Tibial nerve (tissue), 4 donors: ENCODE measurements at regions not wholly inside any gene's neighbourhood (a gene's known extent, or its start where the extent isn't known, plus 50 kb on each side); places are given as distances from the start of the nearest gene placed in this dataset. TPM values are rescaled to one million over a fixed set of nuclear protein-coding genes. Genes with fewer than 3 reads are reported as not detected.
"Not testable (repeated sequence)": the region's sequence is repeated elsewhere in the genome, so short reads cannot be mapped to it uniquely, and the experiment has no call there.

Source experiments
- DNase-seq, 2 donors: peaks; one replicate each; pipeline ENCODE4 v3.0.0-alpha.2; 2019; ENCODE audit warnings: low spot score in 2 of 2
- H3K27ac ChIP-seq, 4 donors: fragments of 200-600 bp; sonication (generic) in 3 of 4; one replicate each; pipeline ENCODE4 v1.5.1; 2017 to 2019; ENCODE audit warnings: mild to moderate bottlenecking in 1 of 4
- H3K27me3 ChIP-seq, 2 donors: fragments of 200-600 bp; sonication (generic) in 1 of 2; one replicate each; pipeline versions ENCODE4 v1.5.1 to v1.6.0; 2017 to 2019
- H3K36me3 ChIP-seq, 3 donors: fragments of 200-600 bp; sonication (generic); one replicate each; pipeline ENCODE4 v1.5.1; 2018 to 2019
- H3K4me1 ChIP-seq, 4 donors: fragments of 200-600 bp; sonication (generic) in 3 of 4; one replicate each; pipeline ENCODE4 v1.5.1; 2017 to 2019
- H3K4me3 ChIP-seq, 4 donors: fragments of 200-600 bp; sonication (generic) in 3 of 4; one replicate each; pipeline ENCODE4 v1.5.1; 2017 to 2019; ENCODE audit warnings: mild to moderate bottlenecking in 1 of 4, moderate library complexity in 1 of 4
- H3K9me3 ChIP-seq, 4 donors: fragments of 200-600 bp; sonication (generic) in 3 of 4; one replicate each; pipeline ENCODE4 v1.5.1; 2017 to 2019
- EP300 ChIP-seq, 2 donors: sonication (generic); formaldehyde crosslinking; IDR thresholded peaks; one replicate each; pipeline ENCODE4 v1.6.1; 2017; ENCODE audit warnings: antibody characterized with exemption in 2 of 2, mild to moderate bottlenecking in 1 of 2
- POLR2A ChIP-seq, 2 donors: fragments of 450-650 bp; IDR thresholded peaks; one replicate each; pipeline ENCODE4 v1.6.1; 2017; ENCODE audit warnings: antibody characterized with exemption in 2 of 2, mild to moderate bottlenecking in 2 of 2, moderate library complexity in 2 of 2
- WGBS, 2 donors: methylation state at CpG; one replicate each; pipeline ENCODE4 v1.1.5; 2018; 5-methylcytosine and 5-hydroxymethylcytosine counted together
- small RNA-seq: library from RNA; depleted of rRNA; stranded (forward); fragments of <200 nt; gene quantifications from one replicate; pipeline ENCODE3, GENCODE V24; 2016
- TF ChIP-seq, protein P1 (sequence below), 5 experiments: fragments of 200-600 bp in 3 of 5; fragments of 450-650 bp in 2 of 5; sonication (generic) in 3 of 5; IDR thresholded peaks; one replicate each; pipeline ENCODE4 v1.5.1; 2016 to 2019; ENCODE audit warnings: antibody characterized with exemption in 5 of 5, mild to moderate bottlenecking in 3 of 5, moderate library complexity in 2 of 5

DNA sequence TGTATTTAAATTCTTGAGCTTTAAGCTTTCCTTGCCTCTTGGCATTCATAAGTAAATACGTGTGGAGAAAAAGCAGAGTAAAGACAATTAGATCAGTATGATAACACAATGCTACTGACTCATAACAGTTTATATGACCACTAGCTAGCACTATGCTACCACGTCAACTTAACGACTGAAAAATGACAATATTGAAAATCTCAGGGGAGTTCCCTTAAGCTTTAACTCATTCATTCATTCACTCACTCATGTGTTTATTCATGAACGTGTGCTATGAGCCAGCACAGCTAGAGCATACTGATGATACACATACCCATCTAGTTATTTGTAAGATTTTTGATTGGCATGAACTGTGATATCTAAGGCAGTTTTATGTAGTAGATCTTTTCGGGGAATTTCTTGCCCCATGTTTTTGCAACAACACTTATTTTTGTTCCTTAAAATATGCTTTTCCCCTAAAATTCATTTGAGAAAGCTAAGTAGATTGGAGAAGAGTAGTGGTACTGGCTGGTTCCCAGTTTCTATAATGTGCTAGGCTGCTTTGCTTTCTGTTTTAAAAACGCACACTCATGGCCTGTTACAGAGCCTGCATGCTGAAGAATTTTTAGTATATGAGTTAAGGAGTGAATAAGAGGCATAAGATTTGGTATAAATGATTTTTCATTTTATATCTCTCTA lies 57.4 kb upstream of the ACBD5 start:
- WGBS, 2 donors: 64 to 65% methylated on average over 6 of the region's 6 CpGs

DNA sequence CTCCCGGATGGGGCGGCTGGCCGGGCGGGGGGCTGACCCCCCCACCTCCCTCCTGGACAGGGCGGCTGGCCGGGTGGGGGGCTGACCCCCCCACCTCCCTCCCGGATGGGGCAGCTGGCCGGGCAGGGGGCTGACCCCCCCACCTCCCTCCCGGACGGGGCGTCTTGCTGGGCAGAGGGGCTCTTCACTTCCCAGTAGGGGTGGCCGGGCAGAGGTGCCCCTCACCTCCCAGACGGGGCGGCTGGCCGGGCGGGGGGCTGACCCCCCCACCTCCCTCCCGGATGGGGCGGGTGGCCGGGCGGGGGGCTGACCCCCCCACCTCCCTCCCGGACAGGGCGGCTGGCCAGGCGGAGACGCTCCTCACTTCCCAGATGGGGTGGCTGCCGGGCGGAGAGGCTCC lies 55.7 kb upstream of the ACBD5 start:
- H3K27me3 ChIP-seq, H3K27ac ChIP-seq, H3K36me3 ChIP-seq, H3K9me3 ChIP-seq, H3K4me3 ChIP-seq, DNase-seq, H3K4me1 ChIP-seq: not testable (repeated sequence)
- WGBS, 2 donors: no CpG with 5 or more reads among the region's 26 CpGs

More for the DNA sequence above, 57.4 kb upstream of the ACBD5 start:
- H3K27ac ChIP-seq: no peak overlapping the region
- TF ChIP-seq POLR2A (IDR thresholded peaks at IDR 0.05) (no peak), EP300 (IDR thresholded peaks at IDR 0.05) (no peak)
- TF ChIP-seq, protein P1, sequence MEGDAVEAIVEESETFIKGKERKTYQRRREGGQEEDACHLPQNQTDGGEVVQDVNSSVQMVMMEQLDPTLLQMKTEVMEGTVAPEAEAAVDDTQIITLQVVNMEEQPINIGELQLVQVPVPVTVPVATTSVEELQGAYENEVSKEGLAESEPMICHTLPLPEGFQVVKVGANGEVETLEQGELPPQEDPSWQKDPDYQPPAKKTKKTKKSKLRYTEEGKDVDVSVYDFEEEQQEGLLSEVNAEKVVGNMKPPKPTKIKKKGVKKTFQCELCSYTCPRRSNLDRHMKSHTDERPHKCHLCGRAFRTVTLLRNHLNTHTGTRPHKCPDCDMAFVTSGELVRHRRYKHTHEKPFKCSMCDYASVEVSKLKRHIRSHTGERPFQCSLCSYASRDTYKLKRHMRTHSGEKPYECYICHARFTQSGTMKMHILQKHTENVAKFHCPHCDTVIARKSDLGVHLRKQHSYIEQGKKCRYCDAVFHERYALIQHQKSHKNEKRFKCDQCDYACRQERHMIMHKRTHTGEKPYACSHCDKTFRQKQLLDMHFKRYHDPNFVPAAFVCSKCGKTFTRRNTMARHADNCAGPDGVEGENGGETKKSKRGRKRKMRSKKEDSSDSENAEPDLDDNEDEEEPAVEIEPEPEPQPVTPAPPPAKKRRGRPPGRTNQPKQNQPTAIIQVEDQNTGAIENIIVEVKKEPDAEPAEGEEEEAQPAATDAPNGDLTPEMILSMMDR (IDR thresholded peaks at IDR 0.05): no peak
- no peaks in the 10 kb centered on the region for H3K36me3 ChIP-seq
- H3K4me3 ChIP-seq: no peak overlapping the region
- no peaks in the 10 kb centered on the region for H3K4me1 ChIP-seq
- no peaks in the 10 kb centered on the region for H3K27me3 ChIP-seq
- H3K9me3 ChIP-seq: no peaks in the 10 kb centered on the region
- no peak for DNase-seq

DNA sequence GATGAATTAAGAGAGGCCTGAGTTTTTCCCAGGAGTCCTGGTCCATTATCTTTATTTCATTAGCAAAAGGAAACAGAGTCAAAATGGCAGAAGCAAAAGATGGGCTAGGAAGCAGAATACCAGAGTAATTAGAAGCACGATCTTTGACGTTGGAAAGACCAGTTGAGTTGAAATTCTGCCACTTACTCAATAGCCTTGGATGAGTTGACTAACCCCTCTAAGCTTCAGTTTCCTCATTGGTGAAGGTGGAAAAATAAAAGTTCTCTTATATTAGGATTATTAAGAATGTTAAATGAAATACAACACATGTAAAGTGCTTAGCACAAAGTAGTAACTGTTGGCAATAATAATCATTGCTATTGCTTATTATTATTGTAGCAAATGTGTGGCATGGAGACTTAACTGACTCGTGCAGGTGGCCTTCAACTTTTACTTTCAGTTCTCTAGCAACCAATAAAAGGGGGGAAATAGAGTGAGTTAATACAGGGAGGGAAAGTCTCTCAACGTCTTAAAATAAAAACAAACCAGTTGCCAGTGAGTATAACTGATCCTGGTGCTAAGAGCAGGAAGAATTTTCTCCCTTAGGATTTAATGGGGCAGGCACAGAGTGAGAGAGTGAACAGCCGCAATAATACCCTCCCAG lies 50.8 kb upstream of the ACBD5 start:
- H3K27ac ChIP-seq, H3K27me3 ChIP-seq, H3K4me1 ChIP-seq, DNase-seq, H3K9me3 ChIP-seq, H3K4me3 ChIP-seq, H3K36me3 ChIP-seq: not testable (repeated sequence)
- WGBS, 2 donors: 52 to 63% methylated on average over 5 of the region's 5 CpGs

Small RNAs in the stretch of these regions (small RNA-seq; reads per million reads assigned to genes)
- gene RNU6-452P (not detected), gene RNU6-666P (not detected), gene TRIAP1P1 (not detected)
